ENCODE measurements at regions not wholly inside any gene's neighbourhood (a gene's known extent, or its start where the extent isn't known, plus 50 kb on each side); places are given as distances from the start of the nearest gene placed in this dataset.

GRCh38 chr5:10912435-10912834, 151.4 kb upstream of the DAP start:
- no peak for TF ChIP-seq CTCF (conservative IDR thresholded peaks at IDR 0.05; ENCODE audit: low read depth, low read length)
- TF ChIP-seq EZH2 (IDR thresholded peaks at IDR 0.05; ENCODE audit: borderline replicate concordance, low read depth, low read length, poor library complexity, severe bottlenecking), result no peak
